Inferior parietal cortex (tissue), 1 donor: ENCODE measurements at regions not wholly inside any gene's neighbourhood (a gene's known extent, or its start where the extent isn't known, plus 50 kb on each side); places are given as distances from the start of the nearest gene placed in this dataset.
A peak's percentile ranks its signal among the peaks of the same experiment; 100 is the strongest.
"Not testable (repeated sequence)": the region's sequence is repeated elsewhere in the genome, so short reads cannot be mapped to it uniquely, and the experiment has no call there.

Source experiments
- DNase-seq: peaks from one replicate; pipeline ENCODE4 v3.0.0-alpha.2; 2016; ENCODE audit errors: extremely low spot score

- DNase-seq = no peak
Measured at GRCh38 chr11:130979386-130979972, 63.2 kb upstream of the SNX19 start.

DNA sequence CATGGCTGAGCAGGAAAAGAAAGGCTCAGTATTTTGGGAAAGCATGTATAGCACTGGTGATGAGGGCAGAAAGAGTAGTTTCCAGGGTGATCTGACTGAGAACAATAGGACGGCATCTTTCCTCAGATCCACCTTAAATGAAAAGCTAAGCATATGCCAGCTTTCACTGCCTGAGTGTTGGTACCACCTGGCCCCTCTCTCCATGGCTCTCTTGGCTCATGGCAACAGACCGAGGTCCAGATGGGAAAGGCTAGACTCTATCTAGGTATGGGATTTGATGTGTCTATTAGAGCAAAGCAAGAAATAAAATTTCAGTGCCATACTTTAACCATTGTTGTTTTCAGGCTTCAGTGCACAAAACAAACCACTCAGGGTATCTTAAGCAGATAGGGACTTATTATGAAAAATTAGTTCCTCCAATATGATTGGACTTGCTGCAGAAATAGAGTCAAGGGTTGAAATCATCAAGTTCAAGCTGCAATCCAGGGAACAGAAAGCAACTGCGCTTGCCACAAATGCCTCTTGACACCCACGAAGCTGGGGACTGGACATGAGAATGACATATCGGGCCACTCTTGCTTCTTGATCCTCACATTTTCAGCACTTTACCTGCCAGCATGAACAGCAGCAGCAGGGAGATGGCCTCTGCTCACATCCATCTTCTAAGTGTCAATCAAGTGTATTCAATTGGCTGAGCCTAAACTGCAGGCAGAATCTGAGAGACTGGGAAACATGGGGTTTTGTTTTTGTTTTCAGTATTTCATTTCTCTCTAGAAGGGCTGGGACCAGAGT, 64.0 kb upstream of the SNX19 start:
- DNase-seq = no peak

DNA sequence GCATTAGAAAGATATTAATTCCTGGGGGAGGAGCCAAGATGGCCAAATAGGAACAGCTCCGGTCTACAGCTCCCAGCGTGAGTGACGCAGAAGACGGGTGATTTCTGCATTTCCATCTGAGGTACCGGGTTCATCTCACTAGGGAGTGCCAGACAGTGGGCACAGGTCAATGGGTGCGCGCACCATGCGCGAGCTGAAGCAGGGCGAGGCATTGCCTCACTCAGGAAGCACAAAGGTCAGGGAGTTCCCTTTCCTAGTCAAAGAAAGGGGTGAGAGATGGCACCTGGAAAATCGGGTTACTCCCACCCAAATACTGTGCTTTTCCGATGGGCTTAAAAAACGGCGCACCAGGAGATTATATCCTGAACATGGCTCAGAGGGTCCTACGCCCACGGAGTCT, 68.0 kb upstream of the SNX19 start:
- DNase-seq = not testable (repeated sequence)

DNA sequence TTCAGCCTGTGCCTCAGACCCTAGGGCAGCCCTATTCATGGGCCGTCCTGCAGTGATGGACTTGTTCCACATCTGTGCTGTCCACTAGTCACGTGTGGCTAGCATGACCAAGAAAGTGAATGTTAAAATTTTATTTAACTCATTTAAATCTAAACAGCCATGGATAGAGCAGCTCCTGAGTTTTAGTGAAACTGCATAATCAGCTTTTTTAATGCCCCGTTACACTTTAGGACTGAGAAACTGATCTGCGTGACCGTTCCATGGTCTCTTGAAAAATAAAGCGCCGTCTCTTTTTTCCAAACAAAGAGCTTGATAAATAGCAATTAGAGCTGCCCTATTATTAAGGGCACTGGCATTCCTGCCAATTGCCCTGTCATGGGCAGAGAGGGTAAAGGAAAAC, 76.5 kb upstream of the SNX19 start:
- DNase-seq = no peak

- DNase-seq = no peak
Measured at GRCh38 chr11:130994043-130994442, 77.8 kb upstream of the SNX19 start.

DNA sequence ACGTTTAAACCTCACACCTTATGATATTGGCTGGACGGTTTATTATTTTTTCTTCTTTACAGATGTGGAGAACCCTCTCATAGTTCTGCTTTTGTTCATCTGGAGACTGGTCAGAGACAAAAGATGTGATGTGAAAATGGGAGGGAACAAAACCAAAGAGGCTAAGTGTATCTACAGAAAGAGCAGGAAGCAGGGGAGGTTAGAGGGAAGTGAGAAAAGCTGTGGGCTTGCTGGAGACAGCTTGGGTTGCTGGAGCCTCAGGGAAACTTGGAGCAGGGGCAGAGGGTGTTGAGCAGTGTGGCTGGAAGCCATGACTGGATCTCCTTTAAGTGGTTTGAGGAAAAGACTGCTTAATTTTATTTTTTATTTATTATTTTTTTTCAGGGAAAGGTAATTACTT, 79.0 kb upstream of the SNX19 start:
- no peak for DNase-seq

DNA sequence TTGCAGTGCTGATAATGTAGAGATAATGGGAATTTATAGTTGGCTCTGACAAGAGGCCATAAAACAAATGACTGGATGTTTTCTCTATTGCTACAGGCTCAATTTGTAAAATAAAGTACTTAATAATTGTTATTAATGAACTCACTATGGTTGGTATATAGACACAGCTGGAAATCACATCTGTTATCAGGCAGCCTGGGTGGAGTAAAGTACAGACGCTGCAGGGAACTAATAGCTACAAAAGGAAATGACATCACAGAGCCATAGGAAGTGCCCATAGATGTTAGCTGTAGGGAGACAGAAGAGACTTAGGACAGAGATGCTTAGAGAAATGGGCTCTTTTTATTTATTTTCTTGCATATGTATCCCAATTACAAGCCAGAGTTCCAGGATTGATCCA, 81.0 kb upstream of the SNX19 start:
- no peak for DNase-seq

DNA sequence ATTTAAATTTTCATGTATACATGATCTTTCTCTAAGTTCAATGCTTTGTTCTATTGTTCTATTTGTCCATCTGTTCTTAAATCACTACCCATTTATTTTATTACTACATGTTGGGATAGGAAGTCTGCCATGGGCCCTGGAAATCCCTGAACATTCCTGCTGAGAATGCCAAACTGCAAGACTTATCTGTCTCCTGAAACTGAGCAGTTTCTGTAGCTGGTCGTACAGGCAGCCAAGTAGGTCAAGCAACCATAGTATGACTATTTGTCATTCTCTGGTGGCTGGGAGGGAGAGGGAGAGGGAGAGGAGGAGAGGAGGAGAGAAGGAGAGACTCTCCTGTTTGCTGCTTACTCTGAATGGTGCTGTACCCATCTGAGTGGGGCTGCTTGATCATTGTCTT, 82.8 kb upstream of the SNX19 start:
- no peak for DNase-seq

GRCh38 chr11:130999992-131000770, 83.9 kb upstream of the SNX19 start:
- no peak for DNase-seq

DNA sequence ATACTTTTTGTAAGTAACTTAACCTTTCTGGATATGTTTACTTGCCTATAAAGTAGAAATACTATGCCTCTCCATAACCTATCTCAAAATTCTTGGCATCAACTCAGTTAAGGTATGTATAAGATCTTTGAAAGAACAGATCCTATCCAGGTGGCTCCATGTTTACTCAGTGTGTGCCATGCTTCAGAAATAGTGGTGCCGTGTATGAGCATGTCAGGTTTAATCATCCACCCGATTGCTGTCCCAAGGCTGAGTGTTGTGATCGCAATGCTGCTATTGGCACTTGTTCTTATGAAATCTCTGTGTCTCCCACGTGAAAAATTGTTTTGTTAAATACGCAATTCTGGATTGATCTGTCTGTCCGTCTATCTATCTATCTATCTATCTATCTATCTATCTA, 85.9 kb upstream of the SNX19 start:
- no peak for DNase-seq

- no peak for DNase-seq
Measured at GRCh38 chr11:131005829-131006228, 89.5 kb upstream of the SNX19 start.

DNA sequence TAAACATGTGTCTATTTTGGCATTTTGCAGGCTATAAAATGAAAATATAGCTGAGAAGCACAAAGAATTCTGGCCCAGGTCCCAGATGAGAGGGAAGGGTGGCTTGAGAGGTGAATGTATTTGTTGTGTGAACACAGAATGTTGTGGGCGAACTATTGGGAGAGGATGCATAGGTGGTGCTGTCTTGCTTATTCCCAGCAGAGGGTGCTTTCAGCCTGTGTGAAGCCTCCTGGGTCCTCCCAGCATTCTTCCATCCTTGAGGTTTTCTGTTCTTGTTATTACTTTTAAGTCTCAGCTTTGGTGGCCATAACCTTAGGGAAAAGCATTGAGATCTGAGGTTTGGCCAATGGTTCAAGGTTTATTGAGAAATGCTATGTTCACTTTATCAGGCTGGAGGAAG, 108.7 kb upstream of the SNX19 start:
- DNase-seq = peak; percentile 29

DNA sequence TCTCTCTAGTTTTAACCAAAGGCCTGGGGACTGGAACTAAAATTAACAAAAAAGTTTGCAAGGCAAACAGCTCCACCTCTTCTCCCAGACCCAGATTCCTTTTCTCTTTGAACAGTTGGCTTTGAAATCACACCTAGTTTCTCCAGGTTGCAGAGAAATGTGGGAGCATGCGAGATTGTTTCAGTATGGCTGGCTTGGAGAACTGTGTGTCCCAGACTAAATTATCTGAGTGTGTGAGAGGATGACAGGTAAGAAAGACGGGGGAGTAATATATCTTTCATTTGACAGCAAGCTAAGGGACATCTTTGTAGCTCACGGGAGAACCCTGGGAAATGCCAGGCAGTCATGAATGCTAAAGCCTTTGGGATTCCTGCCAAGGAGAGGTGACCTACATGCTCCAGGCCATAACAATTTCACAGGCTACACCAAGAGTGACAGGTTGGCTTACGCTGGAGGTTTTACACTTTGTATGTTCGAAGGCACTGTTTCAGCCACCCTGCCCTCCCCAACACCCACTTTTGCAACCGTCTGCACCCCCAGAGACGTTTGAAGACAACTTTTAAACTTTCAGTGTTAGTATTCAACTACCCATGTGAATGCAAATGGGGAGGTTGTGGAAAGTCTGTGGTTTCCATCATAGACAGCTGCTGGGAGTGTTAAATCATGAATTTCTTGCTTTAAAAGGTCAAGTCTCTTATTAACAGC, 109.3 kb upstream of the SNX19 start:
- no peak for DNase-seq

- no peak for DNase-seq
Measured at GRCh38 chr11:131027491-131027890, 111.2 kb upstream of the SNX19 start.

GRCh38 chr11:131033151-131033651, 116.9 kb upstream of the SNX19 start:
- no peak for DNase-seq

DNA sequence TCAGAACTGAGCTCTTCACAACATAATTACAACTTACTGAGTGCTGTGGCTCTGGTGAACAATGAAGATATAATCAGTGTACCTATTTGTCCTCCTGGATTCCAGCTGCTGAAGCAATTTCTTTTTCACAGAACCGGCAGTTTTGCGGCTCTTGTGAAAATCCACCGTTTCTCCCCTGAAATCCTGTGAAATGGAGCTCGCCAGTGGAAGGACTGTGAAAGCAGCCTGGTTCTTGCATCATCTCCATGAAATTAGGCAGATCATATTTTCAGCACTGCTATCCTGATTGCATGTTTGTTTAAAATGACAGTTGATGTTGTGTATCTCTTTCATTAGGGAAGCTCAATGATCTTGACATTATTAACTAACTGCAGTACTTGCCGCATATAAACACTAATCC, 120.2 kb upstream of the SNX19 start:
- no peak for DNase-seq

DNA sequence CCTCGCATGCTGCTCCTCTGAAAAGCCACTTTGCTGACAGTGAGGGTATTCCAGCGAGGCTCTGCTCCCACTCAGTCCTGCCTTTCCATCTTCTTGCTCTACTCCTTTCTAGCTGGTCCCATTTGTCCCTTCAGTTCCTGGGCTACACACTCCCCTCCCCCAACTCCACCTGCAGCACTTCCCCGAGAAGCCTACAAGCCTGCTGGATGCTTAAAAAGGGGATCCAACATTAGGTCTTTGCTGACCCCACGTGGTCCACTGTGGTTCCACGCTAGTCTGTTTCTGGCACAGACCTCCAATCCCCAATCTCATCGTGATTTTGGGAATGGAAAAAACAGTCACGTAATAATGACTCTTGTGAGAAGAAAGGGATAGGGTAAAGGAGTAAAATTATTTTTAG, 121.6 kb upstream of the SNX19 start:
- DNase-seq = no peak

- no peak for DNase-seq
Measured at GRCh38 chr11:131038597-131038996, 122.3 kb upstream of the SNX19 start.

GRCh38 chr11:131041331-131042040, 125.2 kb upstream of the SNX19 start:
- no peak for DNase-seq

GRCh38 chr11:131042041-131042390, 125.7 kb upstream of the SNX19 start:
- DNase-seq = no peak

DNA sequence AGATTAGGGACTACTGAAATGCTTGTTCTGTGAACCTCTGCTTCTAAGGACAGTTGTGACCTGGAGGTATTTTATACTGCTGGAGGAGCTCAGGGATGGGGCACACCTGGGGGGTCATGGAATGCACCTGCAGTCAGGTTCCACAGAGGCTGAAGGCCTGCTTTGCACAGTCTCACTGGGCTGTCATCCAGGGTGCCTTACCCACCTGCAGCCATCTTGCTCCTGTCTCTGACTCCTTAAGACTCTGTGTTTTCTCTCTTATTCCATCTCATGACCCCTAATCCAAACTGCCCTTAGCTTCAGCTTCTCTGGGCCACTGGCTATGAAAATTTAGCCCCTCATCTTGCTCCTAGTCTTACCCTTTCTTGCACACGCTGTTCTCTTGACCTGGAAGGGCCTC, 127.0 kb upstream of the SNX19 start:
- DNase-seq = no peak

GRCh38 chr11:131044851-131045250, 128.6 kb upstream of the SNX19 start:
- DNase-seq = no peak
